HepG2 (cell line): ENCODE measurements at regions not wholly inside any gene's neighbourhood (a gene's known extent, or its start where the extent isn't known, plus 50 kb on each side); places are given as distances from the start of the nearest gene placed in this dataset.
"Not testable (repeated sequence)": the region's sequence is repeated elsewhere in the genome, so short reads cannot be mapped to it uniquely, and the experiment has no call there.

Source experiments
- NR2C2 ChIP-seq: sonication (generic); formaldehyde crosslinking; IDR thresholded peaks from 2 replicates; pipeline ENCODE4 v1.4.0; 2020; ENCODE audit warnings: missing genetic modification reagents, mild to moderate bottlenecking, moderate library complexity, borderline replicate concordance
- ZNF572 ChIP-seq: sonication (generic); formaldehyde crosslinking; IDR thresholded peaks from 2 replicates; pipeline ENCODE4 v1.5.1; 2020; ENCODE audit warnings: mild to moderate bottlenecking, missing genetic modification reagents

DNA sequence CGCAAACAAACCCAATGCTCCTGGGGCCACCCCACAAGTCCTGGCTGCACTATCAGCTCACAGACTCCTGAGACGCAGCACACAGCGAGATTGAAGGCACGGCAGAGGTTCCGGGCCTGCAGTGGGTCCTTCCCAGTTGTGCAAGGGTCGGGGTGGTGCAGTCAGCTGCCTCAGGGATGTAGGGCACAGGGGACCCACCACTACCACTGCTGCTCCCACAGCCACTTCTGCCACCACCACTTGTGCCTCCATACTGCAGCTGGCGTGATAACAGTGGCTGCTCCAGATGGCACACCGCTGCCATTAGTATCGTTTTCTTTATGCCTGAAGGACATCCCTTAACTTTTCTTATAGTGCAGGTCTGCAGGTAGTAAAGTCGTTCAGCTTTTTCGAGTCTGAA lies 443.8 kb downstream of the SPATA31A1 start:
- not testable (repeated sequence) for TF ChIP-seq NR2C2 (CRISPR knock-in tag); ZNF572
